SK-N-MC (cell line): ENCODE measurements at regions not wholly inside any gene's neighbourhood (a gene's known extent, or its start where the extent isn't known, plus 50 kb on each side); places are given as distances from the start of the nearest gene placed in this dataset.

Source experiments
- EZH2 ChIP-seq: fragments of 200-600 bp; sonication (generic); IDR thresholded peaks from one replicate; pipeline ENCODE4 v1.6.1; 2017; ENCODE audit warnings: antibody characterized with exemption
- POLR2AphosphoS5 ChIP-seq: IDR thresholded peaks from 2 replicates; pipeline ENCODE4 v1.6.1; 2012; ENCODE audit warnings: mild to moderate bottlenecking, low read depth, low read length, borderline replicate concordance

DNA sequence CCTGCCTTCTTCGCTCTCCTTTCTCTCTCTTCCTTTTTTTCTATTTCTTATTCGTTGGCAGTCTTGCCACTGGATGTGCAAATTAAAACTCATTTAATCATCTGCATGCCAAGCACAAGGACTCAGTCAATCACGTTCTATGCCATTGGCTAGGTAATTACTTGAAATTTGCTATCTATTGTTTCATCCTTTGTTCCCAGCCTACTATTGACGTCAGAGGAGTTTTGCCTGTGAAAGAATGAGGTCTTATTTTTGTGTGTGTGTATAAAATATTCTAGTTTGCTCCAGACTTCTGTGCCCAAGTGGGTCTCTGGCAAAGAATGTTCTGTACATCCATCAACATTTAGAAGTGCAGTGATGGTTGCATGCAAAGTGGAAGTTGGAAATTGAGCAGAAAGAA lies 132.3 kb upstream of the DOK5 start:
- TF ChIP-seq EZH2, result no peak
- TF ChIP-seq POLR2AphosphoS5, result no peak
